Ishikawa (cell line): ENCODE measurements at regions not wholly inside any gene's neighbourhood (a gene's known extent, or its start where the extent isn't known, plus 50 kb on each side); places are given as distances from the start of the nearest gene placed in this dataset.

Source experiments
- CEBPB ChIP-seq: IDR thresholded peaks from 2 replicates; pipeline ENCODE4 v1.6.1; 2012
- CREB1 ChIP-seq: IDR thresholded peaks from 2 replicates; pipeline ENCODE4 v1.6.1; 2012; ENCODE audit warnings: low read depth
- EGR1 ChIP-seq: IDR thresholded peaks from 2 replicates; pipeline ENCODE4 v1.6.1; 2012
- EP300 ChIP-seq: IDR thresholded peaks from 2 replicates; pipeline ENCODE4 v1.6.1; 2012; ENCODE audit warnings: borderline replicate concordance
- FOXM1 ChIP-seq: IDR thresholded peaks from 2 replicates; pipeline ENCODE4 v1.6.1; 2012; ENCODE audit warnings: low read depth, borderline replicate concordance
- NFIC ChIP-seq: IDR thresholded peaks from 2 replicates; pipeline ENCODE4 v1.6.1; 2012
- RAD21 ChIP-seq: IDR thresholded peaks from 2 replicates; pipeline ENCODE4 v1.6.1; 2012; ENCODE audit warnings: low read depth
- TAF1 ChIP-seq: IDR thresholded peaks from 2 replicates; pipeline ENCODE4 v1.6.1; 2012; ENCODE audit warnings: low read depth, mild to moderate bottlenecking
- TEAD4 ChIP-seq: IDR thresholded peaks from 2 replicates; pipeline ENCODE4 v1.6.1; 2012
- YY1 ChIP-seq: IDR thresholded peaks from 2 replicates; pipeline ENCODE4 v1.6.1; 2012; ENCODE audit warnings: low read depth
- ZBTB7A ChIP-seq: IDR thresholded peaks from 2 replicates; pipeline ENCODE4 v1.6.1; 2012; ENCODE audit warnings: low read depth
- TF ChIP-seq, protein P1 (sequence below): IDR thresholded peaks from 2 replicates; pipeline ENCODE4 v1.6.1; 2012; ENCODE audit warnings: low read depth, mild to moderate bottlenecking
- TF ChIP-seq, protein P2 (sequence below): IDR thresholded peaks from 2 replicates; pipeline ENCODE4 v1.6.1; 2012
- TF ChIP-seq, protein P3 (sequence below): IDR thresholded peaks from 2 replicates; pipeline ENCODE4 v1.6.1; 2012

DNA sequence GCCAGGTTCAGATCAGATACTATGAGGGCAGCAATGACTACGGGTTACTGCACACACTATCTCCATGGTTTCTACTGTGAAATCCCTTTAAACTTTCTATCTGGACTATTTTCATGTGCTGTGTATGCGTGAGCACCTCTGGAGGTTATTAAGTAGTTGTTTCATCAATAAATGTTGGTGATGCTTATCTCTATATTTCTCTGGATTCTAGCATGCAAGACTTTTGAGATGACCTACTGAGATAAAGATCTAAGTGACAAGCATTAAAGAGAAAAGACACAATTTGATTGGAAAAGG is 194.0 kb downstream of the NRIP1 start:
- TF ChIP-seq, protein P1, sequence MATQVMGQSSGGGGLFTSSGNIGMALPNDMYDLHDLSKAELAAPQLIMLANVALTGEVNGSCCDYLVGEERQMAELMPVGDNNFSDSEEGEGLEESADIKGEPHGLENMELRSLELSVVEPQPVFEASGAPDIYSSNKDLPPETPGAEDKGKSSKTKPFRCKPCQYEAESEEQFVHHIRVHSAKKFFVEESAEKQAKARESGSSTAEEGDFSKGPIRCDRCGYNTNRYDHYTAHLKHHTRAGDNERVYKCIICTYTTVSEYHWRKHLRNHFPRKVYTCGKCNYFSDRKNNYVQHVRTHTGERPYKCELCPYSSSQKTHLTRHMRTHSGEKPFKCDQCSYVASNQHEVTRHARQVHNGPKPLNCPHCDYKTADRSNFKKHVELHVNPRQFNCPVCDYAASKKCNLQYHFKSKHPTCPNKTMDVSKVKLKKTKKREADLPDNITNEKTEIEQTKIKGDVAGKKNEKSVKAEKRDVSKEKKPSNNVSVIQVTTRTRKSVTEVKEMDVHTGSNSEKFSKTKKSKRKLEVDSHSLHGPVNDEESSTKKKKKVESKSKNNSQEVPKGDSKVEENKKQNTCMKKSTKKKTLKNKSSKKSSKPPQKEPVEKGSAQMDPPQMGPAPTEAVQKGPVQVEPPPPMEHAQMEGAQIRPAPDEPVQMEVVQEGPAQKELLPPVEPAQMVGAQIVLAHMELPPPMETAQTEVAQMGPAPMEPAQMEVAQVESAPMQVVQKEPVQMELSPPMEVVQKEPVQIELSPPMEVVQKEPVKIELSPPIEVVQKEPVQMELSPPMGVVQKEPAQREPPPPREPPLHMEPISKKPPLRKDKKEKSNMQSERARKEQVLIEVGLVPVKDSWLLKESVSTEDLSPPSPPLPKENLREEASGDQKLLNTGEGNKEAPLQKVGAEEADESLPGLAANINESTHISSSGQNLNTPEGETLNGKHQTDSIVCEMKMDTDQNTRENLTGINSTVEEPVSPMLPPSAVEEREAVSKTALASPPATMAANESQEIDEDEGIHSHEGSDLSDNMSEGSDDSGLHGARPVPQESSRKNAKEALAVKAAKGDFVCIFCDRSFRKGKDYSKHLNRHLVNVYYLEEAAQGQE, result no peak
- no peak for TF ChIP-seq EP300
- TF ChIP-seq CREB1, result no peak

DNA sequence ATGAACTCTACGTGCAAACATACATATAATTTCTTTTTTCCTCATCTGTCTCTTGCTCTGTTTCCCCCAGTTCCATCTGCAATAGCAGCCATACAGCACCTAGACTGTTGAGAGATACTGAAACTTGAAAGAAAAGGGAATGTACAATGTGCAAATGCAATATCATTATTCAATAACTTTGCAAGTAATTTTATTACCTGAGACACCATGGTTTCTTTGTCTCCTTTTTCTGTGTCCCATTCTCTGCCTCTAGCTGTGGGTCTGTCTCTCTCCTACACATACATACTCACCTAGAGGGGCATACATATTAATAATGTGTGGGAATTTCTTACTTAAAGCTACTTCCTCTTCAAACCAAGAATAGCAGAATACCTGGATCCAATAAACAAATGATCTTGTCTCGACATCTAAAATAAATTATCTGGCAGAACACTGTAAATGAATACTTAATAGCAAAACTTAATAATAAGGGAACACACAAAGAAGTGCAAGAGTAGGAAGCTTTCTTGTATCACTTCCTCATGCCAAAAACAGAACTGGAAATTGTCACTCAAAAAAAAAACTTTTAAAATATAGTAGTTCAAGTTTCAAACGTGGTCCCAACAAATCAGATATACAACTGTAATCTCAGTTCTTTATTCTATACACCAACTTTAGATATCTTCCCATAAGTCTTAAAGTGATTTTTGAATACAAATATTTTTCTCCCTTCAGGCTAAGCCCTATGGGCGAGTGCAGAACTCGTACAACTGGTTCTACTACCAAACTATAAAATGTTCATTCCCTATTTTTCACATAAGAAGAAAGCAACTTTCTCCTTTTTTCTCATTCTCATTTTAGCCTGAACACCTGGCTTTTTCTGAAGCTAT is 194.6 kb downstream of the NRIP1 start:
- TF ChIP-seq CREB1, result no peak
- TF ChIP-seq FOXM1, result no peak
- TF ChIP-seq, protein P1, result no peak
- TF ChIP-seq EP300, result no peak
- TF ChIP-seq YY1, result no peak
- no peak for TF ChIP-seq NFIC
- TF ChIP-seq, protein P2, sequence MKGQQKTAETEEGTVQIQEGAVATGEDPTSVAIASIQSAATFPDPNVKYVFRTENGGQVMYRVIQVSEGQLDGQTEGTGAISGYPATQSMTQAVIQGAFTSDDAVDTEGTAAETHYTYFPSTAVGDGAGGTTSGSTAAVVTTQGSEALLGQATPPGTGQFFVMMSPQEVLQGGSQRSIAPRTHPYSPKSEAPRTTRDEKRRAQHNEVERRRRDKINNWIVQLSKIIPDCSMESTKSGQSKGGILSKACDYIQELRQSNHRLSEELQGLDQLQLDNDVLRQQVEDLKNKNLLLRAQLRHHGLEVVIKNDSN, result no peak
- TF ChIP-seq, protein P3, sequence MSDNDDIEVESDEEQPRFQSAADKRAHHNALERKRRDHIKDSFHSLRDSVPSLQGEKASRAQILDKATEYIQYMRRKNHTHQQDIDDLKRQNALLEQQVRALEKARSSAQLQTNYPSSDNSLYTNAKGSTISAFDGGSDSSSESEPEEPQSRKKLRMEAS, result no peak
- TF ChIP-seq EGR1, result no peak
- no peak for TF ChIP-seq TAF1
- no peak for TF ChIP-seq TEAD4
- no peak for TF ChIP-seq ZBTB7A
- no peak for TF ChIP-seq RAD21

DNA sequence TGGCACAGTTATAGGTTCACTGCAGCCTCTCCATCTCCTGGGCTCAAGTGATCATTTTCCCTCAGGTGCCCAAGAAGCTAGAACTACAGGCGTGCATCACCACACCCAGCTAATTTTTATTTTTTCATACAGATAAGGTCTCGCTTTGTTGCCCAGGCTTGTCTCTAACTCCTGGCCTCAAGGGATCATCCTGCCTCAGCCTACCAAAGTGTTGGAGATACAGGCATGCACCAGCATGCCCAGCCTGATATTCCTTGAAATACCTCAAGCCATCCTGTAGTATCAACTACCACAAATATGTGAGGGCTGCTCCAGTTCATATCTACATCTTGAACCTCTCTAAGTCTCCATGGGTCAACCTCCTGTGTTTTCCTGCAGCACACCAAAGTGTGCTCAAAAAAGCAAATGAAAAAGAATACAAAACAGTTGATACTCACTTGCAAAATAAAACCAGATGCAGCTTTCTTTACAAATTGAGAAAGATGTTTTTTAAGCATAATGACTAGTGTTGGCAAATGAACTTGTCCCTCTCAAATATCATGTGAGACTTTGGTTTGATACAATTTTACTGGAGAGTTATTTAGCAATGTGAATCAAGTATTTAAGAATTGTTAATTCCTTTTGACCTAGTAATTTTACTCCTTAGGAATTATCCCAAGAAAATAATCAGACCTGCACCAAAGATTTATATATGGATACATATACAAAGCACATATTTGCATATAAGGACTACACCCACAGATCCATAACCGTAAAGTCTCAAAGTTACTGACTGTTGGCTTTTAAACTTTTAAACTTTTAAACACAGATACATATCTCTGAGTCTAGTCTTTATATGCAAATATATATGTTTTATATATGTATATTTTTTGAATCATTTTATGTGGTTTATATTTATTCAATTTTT is 197.7 kb downstream of the NRIP1 start:
- TF ChIP-seq YY1 (no peak), FOXM1 (no peak), NFIC (no peak), ZBTB7A (no peak)
- TF ChIP-seq, protein P1, result no peak

DNA sequence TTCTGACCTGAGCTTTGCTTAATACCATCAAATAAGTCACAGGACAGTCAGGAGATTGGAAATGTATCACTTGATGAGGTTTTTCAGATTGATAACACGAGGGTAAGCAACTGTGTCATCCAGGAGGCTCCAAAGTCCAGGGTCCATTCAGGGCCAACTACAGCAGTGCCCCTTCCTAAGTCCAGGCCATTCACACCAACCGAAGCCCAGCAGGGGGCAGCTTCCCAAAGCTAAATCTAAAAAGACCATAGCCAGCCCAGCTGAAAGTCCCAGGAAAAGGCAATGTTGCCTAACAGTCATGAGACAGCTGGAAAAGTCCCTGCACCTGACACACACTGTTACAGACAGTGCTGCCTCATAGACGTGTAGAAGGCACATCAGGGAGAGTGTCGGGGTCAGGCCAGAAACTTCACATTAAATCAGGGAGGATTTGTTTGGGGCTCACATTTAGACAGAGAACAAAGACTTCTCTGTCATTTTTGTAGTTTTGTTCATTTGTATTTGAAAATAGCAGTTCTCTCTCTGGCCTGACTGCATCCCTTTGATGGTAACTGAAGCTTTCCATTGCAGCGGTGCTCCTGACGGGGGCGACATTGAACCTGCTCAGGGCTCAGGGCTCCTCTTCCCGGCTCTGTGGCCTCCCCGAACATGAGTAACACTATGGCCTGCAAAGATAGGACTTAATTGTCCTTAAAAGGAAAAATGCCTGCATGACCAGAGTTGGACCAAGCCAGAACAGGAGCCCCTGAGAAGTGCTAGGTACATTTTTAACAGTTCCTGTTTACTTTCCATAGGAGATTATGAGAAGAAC is 200.4 kb downstream of the NRIP1 start:
- TF ChIP-seq EP300 (no peak), RAD21 (peak; percentile 76), FOXM1 (no peak), TEAD4 (no peak)

DNA sequence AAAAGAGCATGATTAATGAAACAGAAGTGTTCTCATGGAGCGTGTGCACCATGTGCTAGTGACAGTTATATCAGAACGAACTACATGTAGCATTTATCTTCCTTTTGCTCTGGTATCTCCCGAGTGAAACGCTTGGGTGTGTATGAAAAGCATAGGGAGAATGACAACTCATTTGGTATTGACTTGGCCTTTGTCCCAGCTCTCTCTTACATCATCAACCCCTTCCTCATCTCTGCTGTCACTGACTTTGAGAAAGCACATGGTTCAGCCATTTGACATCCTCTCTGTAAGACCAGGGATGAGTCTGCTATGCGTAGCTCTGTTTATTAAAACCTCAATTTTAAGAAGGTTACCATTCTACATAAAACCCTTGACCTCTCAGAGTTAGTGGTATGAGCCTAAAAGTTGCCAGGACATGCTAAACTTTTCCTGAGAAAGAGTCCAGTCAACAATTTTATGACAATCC is 201.0 kb downstream of the NRIP1 start:
- no peak for TF ChIP-seq TAF1
- no peak for TF ChIP-seq EGR1
- no peak for TF ChIP-seq FOXM1
- no peak for TF ChIP-seq EP300
- no peak for TF ChIP-seq YY1
- no peak for TF ChIP-seq CEBPB
- TF ChIP-seq, protein P2, result no peak
- TF ChIP-seq, protein P3, result no peak
